ENCODE measurements at regions not wholly inside any gene's neighbourhood (a gene's known extent, or its start where the extent isn't known, plus 50 kb on each side); places are given as distances from the start of the nearest gene placed in this dataset.
"Not testable (repeated sequence)": the region's sequence is repeated elsewhere in the genome, so short reads cannot be mapped to it uniquely, and the experiment has no call there.

DNA sequence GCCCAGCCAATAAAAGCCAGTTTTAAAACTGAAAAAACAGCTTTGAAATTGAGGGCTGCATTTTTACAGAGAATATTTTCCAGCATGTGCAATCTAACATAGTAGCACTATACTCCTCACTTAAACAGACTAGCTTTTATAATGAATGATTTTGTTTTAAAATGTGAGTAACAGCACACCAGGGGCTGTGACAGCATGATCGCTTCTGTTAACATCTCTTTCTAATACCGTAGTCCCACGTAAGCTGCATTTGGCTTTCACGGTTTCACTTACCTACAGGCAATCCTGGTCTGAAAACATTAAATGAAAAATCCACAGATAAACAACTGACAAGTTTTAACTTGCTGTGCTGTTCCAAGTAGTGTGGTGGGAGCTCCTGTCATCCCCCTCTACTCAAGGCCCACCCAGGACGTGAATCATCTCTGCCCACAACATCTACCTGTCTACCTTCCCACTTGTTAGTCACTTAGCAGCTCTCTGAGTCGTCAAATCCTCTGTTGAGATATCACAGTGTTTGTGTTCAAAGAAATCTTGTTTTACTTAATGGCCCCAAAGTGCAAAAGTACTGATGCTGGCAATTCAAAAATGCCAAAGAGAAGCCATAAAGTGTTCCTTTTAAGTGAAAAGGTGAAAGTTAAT is 74.0 kb upstream of the THOC3 start:
- not testable (repeated sequence) for H3K36me3 ChIP-seq; H3K4me3 ChIP-seq (ENCODE audit: low read depth, low read length); H3K27me3 ChIP-seq (ENCODE audit: insufficient read depth, low read depth, severe bottlenecking); H3K9me3 ChIP-seq (ENCODE audit: severe bottlenecking); DNase-seq; H3K27ac ChIP-seq

- H3K27me3 ChIP-seq (ENCODE audit: insufficient read depth, low read depth, severe bottlenecking); DNase-seq; H3K27ac ChIP-seq: not testable (repeated sequence)
These were observed 75.2 kb upstream of the THOC3 start for GRCh38 chr5:176043252-176043829.

GRCh38 chr5:176043986-176044385 is 75.9 kb upstream of the THOC3 start:
- H3K9me3 ChIP-seq (ENCODE audit: severe bottlenecking); H3K27ac ChIP-seq; DNase-seq; H3K27me3 ChIP-seq (ENCODE audit: insufficient read depth, low read depth, severe bottlenecking); H3K4me3 ChIP-seq (ENCODE audit: low read depth, low read length); H3K36me3 ChIP-seq: not testable (repeated sequence)

More at GRCh38 chr5:176043252-176043829, 75.2 kb upstream of the THOC3 start:
- not testable (repeated sequence) for H3K4me3 ChIP-seq (ENCODE audit: low read depth, low read length); H3K36me3 ChIP-seq; H3K9me3 ChIP-seq (ENCODE audit: severe bottlenecking)

GRCh38 chr5:176044431-176044830 is 76.3 kb upstream of the THOC3 start:
- H3K4me3 ChIP-seq (ENCODE audit: low read depth, low read length); DNase-seq; H3K27ac ChIP-seq; H3K9me3 ChIP-seq (ENCODE audit: severe bottlenecking); H3K36me3 ChIP-seq; H3K27me3 ChIP-seq (ENCODE audit: insufficient read depth, low read depth, severe bottlenecking): not testable (repeated sequence)

- not testable (repeated sequence) for H3K4me3 ChIP-seq (ENCODE audit: low read depth, low read length); H3K9me3 ChIP-seq (ENCODE audit: severe bottlenecking); DNase-seq; H3K36me3 ChIP-seq; H3K27ac ChIP-seq; H3K27me3 ChIP-seq (ENCODE audit: insufficient read depth, low read depth, severe bottlenecking)
These were observed 77.3 kb upstream of the THOC3 start for GRCh38 chr5:176045442-176045841.

GRCh38 chr5:176048671-176049070 is 80.6 kb upstream of the THOC3 start:
- DNase-seq; H3K9me3 ChIP-seq (ENCODE audit: severe bottlenecking); H3K27me3 ChIP-seq (ENCODE audit: insufficient read depth, low read depth, severe bottlenecking); H3K4me3 ChIP-seq (ENCODE audit: low read depth, low read length); H3K36me3 ChIP-seq; H3K27ac ChIP-seq: not testable (repeated sequence)

DNA sequence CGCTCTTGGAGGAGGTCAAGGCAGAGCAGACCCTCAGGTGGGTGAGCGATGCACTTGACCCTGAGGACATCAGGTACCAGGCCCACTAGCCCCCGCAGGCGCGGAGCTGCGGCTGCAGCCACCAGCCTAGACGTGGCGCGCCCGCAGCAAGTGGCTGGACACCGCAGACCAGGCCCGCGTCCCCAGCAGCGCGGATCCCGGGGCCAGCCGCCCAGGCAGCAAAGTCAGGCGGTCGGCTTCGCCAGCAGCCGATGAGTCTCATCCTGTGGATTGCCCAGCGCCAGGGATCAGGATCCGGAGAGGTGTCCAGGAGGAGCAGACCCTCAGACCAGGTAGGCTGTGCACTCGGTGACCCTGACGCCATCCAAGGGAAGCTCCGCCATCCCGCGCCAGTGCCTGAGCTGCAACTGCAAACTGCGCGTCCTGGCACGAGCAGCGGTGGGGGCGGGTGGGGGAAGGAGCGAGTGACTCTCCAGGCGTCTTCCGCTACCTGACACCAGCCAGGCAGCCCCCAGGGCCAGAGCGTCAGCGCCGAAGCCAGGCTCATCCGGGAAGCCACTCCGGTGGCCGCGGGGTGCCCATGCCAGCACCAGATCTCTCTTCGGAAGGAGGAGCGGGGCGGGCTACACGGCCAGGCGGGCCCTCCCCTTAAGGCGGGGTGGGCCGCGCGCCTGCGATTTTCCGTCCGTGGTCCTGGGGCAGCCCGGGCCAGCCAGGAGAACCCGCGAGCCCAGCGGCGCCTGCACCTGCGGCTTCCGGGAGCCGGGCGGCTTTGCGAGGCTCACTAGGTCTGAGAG is 92.6 kb upstream of the THOC3 start:
- not testable (repeated sequence) for H3K4me3 ChIP-seq (ENCODE audit: low read depth, low read length); H3K9me3 ChIP-seq (ENCODE audit: severe bottlenecking); H3K27me3 ChIP-seq (ENCODE audit: insufficient read depth, low read depth, severe bottlenecking); H3K36me3 ChIP-seq; DNase-seq; H3K27ac ChIP-seq

GRCh38 chr5:176061269-176061622 is 93.1 kb upstream of the THOC3 start:
- not testable (repeated sequence) for H3K36me3 ChIP-seq; H3K27me3 ChIP-seq (ENCODE audit: insufficient read depth, low read depth, severe bottlenecking); H3K27ac ChIP-seq; H3K9me3 ChIP-seq (ENCODE audit: severe bottlenecking); DNase-seq; H3K4me3 ChIP-seq (ENCODE audit: low read depth, low read length)

- not testable (repeated sequence) for H3K4me3 ChIP-seq (ENCODE audit: low read depth, low read length); H3K9me3 ChIP-seq (ENCODE audit: severe bottlenecking); H3K36me3 ChIP-seq; H3K27ac ChIP-seq; DNase-seq; H3K27me3 ChIP-seq (ENCODE audit: insufficient read depth, low read depth, severe bottlenecking)
These were observed 93.5 kb upstream of the THOC3 start for GRCh38 chr5:176061660-176062059.

- H3K36me3 ChIP-seq; H3K27me3 ChIP-seq (ENCODE audit: insufficient read depth, low read depth, severe bottlenecking); H3K9me3 ChIP-seq (ENCODE audit: severe bottlenecking); H3K4me3 ChIP-seq (ENCODE audit: low read depth, low read length); DNase-seq; H3K27ac ChIP-seq: not testable (repeated sequence)
These were observed 98.3 kb upstream of the THOC3 start for GRCh38 chr5:176066262-176066945.

DNA sequence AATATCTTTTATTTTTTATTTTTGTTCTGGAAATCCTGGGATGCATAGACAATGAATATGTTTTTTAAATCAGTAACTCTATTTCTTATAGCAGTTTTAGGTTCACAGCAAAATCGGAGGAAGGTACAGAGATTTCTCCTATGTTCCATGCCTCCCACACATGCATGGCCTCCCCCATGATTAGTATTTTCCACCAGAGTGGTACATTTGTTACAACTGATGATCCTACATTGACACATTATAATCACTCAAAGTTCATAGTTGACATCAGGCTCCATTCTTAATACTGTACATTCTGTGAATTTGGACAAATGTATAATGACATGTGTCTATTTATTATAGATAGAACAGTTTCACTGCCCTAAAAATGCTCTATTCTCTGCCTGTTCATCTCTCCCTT is 99.0 kb upstream of the THOC3 start:
- DNase-seq = not testable (repeated sequence)

DNA sequence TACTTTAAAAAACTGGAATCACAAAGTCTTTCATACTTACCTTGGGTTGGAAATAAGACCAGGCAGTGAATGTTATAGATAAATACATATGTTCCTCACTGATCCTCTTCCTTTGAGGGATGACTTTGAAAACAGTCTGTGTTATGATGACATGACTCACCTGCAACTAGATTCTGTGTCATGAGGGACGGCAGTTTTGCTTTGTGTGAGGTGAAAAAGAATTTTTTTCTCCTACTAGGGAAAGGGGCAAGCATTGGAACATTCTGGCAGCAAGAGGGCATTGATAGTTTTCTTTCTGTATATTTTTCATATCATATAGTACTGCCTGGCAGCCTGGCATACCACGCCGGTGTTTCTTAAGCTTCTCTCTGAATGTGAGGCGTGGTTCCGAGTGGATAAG is 99.8 kb upstream of the THOC3 start:
- not testable (repeated sequence) for DNase-seq; H3K9me3 ChIP-seq (ENCODE audit: severe bottlenecking); H3K27me3 ChIP-seq (ENCODE audit: insufficient read depth, low read depth, severe bottlenecking); H3K36me3 ChIP-seq; H3K4me3 ChIP-seq (ENCODE audit: low read depth, low read length); H3K27ac ChIP-seq

More for the DNA sequence above, 99.0 kb upstream of the THOC3 start:
- not testable (repeated sequence) for H3K27me3 ChIP-seq (ENCODE audit: insufficient read depth, low read depth, severe bottlenecking); H3K4me3 ChIP-seq (ENCODE audit: low read depth, low read length); H3K9me3 ChIP-seq (ENCODE audit: severe bottlenecking); H3K27ac ChIP-seq; H3K36me3 ChIP-seq

- H3K4me3 ChIP-seq (ENCODE audit: low read depth, low read length); H3K9me3 ChIP-seq (ENCODE audit: severe bottlenecking); DNase-seq; H3K27ac ChIP-seq; H3K36me3 ChIP-seq; H3K27me3 ChIP-seq (ENCODE audit: insufficient read depth, low read depth, severe bottlenecking): not testable (repeated sequence)
These were observed 106.0 kb upstream of the THOC3 start for GRCh38 chr5:176073996-176074571.

- not testable (repeated sequence) for DNase-seq
These were observed 115.6 kb upstream of the THOC3 start for GRCh38 chr5:176083717-176084116.

More at GRCh38 chr5:176083717-176084116, 115.6 kb upstream of the THOC3 start:
- not testable (repeated sequence) for H3K9me3 ChIP-seq (ENCODE audit: severe bottlenecking); H3K27ac ChIP-seq; H3K27me3 ChIP-seq (ENCODE audit: insufficient read depth, low read depth, severe bottlenecking); H3K36me3 ChIP-seq; H3K4me3 ChIP-seq (ENCODE audit: low read depth, low read length)

Data from WERI-Rb-1 (cell line).